GM23338 (cell line): ENCODE measurements at regions not wholly inside any gene's neighbourhood (a gene's known extent, or its start where the extent isn't known, plus 50 kb on each side); places are given as distances from the start of the nearest gene placed in this dataset.

Source experiments
- CTCF ChIP-seq, 2 experiments: fragments of 200-600 bp in 1 of 2; sonication (generic) in 1 of 2; conservative IDR thresholded peaks; 2 replicates each; pipeline versions ENCODE4 v1.5.1 to v1.6.1; 2016 to 2017; ENCODE audit warnings: antibody characterized with exemption in 2 of 2, low read depth in 2 of 2, mild to moderate bottlenecking in 2 of 2, moderate library complexity in 1 of 2
- EZH2 ChIP-seq: fragments of 200-600 bp; sonication (generic); IDR thresholded peaks from one replicate; pipeline ENCODE4 v1.8.0; 2017; ENCODE audit warnings: antibody characterized with exemption, mild to moderate bottlenecking, low read depth; ENCODE audit not compliant: unreplicated experiment
- JUNB ChIP-seq: IDR thresholded peaks from one replicate; pipeline ENCODE4 v1.6.1; 2016; ENCODE audit warnings: antibody characterized with exemption; ENCODE audit not compliant: unreplicated experiment
- REST ChIP-seq: IDR thresholded peaks from one replicate; pipeline ENCODE4 v1.6.1; 2018; ENCODE audit warnings: antibody characterized with exemption; ENCODE audit not compliant: unreplicated experiment

GRCh38 chr2:16123421-16123820, 183.1 kb downstream of the MYCN start:
- TF ChIP-seq EZH2 = no peak
- no peak for TF ChIP-seq CTCF (conservative IDR thresholded peaks at IDR 0.05; ENCODE audit: low read depth in 2 of 2)
- no peak for TF ChIP-seq REST
- TF ChIP-seq JUNB = no peak
